ENCODE measurements at regions not wholly inside any gene's neighbourhood (a gene's known extent, or its start where the extent isn't known, plus 50 kb on each side); places are given as distances from the start of the nearest gene placed in this dataset.
"Not testable (repeated sequence)": the region's sequence is repeated elsewhere in the genome, so short reads cannot be mapped to it uniquely, and the experiment has no call there.

DNA sequence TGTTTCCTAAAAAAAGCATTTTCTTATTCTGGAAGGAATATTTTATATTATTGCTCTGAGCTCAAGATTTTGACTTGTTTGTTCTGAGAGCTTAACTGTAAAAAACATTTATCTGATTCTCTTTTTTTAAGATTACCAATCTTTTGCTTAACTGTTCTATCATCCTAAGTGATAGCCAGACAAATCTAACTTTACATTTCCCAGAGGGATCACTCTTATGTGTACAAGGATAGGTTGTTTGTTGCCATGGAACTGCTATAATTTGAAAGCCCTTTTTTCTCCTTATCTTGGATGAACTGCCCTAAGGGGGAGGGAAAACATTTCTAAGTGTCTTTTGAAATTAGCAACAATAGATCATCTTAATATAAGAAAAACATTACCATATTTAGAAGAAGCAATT lies 494.7 kb downstream of the TRAM1L1 start:
- intact Hi-C loops (cut with DNase I) = no loop called here
- DNase-seq (no peak), ATAC-seq (no peak)

DNA sequence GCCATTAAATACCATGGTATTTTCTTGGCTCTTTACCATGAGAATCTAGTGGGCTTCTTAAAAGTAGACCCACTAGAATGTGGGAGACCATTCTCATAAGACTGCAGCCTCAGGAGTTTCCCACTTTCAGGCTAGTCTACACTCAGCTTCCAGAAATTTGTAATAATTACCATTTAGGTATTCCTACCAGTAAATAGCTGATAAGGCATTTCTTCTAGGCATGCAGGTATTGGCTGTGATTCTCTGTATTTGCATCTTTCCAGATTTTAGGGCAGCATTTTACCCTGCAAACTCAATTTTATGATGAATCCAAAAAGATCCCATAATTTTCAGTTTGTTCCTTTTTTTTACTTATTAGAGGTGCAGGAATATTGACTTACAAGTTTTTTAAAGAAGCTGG lies 496.6 kb downstream of the TRAM1L1 start:
- intact Hi-C loops (cut with DNase I) = no loop called here
- ATAC-seq (no peak), DNase-seq (no peak)

DNA sequence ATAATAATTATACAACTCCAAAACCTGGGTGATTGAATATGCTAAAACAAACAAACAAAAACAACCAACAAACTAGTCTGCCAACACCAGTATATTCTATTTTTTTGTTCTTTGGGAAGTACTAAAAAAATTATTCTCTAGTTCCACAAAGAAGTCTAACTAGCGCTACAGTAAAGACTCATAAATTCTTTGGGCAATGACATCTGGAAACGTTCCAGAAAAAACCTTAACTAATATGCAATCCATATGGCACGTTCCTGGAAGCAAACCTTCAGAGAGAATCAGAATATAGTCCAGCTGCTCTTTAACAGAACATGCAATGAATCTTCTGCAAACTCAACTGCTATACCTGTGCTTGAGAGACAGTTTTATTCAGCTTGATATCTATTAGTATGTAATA lies 500.1 kb downstream of the TRAM1L1 start:
- no peak for ATAC-seq
- intact Hi-C loops (cut with DNase I) = no loop called here

DNA sequence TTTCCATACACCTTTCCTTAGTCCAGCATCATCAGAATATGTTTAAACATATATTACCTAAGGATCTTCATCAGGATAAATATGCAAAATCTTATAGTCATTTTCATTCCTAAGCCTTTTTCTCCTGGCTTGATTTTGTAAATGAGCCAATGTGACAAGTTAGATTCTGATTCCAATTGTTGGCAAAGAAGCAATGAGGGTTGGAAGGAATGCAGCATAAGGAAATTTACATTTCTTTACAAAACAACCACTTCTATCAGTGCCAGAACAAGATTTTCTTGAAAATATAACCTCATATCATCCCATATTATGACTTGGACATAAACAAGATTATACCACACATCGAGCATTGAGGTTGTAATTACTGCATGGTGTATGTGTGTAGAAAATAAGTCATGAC lies 508.1 kb downstream of the TRAM1L1 start:
- DNase-seq = no peak
- intact Hi-C loops (cut with DNase I) = no loop called here
- no peak for ATAC-seq

More for the DNA sequence above, 500.1 kb downstream of the TRAM1L1 start:
- no peak for DNase-seq

DNA sequence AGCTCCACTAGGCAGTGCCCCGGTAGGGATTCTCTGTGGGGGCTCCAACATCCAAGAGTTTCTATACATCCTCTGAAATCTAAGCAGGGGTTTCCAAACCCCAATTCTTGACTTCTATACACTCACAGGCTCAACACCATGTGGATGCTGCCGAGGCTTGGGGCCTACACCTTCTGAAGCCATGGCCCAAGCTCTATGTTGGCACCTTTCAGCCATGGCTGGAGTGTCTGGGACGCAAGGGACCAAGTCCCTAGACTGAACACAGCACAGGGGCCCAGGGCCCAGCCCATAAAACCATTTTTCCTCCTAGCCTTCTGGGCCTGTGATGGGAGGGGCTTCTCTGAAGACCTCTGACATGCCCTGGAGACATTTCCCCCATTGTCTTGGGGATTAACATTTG lies 511.8 kb downstream of the TRAM1L1 start:
- ATAC-seq (no peak), DNase-seq (no peak)
- intact Hi-C loops (cut with DNase I) = no loop called here

DNA sequence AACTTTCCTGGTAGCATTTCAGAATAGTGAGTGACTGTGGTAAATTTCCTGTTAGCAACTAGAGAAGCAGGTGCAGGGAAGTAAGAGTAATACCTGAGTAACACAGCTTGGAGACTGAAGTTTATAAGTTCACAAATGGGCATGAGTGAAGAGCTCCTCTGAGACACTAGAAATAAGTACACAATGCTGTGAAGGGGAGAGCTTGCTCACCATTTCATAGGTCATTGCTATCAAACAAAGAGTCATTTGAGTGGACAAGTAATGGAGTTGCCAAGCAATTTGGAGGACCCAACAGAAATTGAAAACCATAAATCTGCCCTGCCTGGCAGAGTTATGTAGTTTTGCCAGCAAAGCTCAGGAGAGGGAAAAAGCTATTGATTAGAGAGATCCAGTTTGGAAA lies 523.6 kb downstream of the TRAM1L1 start:
- ATAC-seq (no peak), DNase-seq (no peak)
- intact Hi-C loops (cut with DNase I) = no loop called here

DNA sequence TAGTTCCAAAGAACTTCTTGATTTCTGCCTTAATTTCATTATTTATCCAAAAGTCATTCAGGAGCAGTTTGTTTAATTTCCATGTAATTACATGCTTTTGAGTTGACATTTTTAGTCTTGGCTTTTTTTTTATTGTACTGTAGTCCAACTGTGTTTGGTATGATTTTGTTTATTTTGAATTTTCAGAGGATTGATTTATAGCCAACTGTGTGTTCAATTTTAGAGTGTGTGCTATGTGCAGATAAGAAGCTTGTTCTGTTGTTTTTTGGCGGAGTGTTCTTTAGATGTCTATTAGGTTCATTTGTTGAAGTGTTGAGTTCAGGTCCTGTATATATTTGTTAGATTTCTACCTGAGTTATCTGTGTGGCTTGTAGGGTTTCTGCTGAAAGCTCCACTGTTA lies 533.6 kb downstream of the TRAM1L1 start:
- ATAC-seq (no peak), DNase-seq (no peak)
- intact Hi-C loops (cut with DNase I) = no loop called here

DNA sequence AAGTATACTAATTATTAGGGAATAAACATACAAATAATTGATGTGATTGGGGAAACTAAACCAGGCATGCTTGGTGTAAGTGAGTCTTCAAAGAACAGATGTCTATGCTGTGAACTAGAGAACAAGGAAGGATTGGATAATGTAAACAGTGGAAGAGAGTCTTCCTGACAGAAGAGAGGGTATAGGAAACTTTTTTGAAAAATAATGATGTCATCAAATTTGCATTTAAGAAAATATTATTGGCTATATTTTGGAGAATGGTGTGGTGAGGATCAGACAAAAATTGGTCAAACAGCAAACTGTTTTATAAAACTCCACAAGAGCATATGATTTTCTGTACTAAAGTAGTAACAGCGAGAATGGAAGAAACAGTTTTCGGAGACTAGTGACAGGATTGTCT lies 537.7 kb downstream of the TRAM1L1 start:
- DNase-seq = no peak
- no peak for ATAC-seq
- intact Hi-C loops (cut with DNase I) = no loop called here

DNA sequence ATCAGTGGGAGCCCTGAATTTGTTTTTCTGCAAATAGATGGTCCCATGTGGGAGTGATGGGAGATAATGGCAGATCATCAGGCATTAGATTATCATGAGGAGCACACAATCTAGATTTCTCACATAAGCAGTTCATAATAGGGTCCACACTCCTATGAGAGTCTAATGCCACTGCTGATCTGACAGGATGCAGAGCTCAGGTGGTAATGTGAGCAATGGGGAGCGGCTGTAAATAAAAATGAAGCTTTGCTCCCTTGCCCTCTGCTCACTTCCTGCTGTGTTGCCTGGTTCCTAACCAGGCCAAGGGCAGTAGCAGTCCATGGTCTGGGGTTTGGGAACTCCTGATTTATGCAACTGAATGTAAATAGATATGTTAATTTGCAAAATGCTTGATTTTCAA lies 538.6 kb downstream of the TRAM1L1 start:
- DNase-seq = no peak
- ATAC-seq = no peak
- intact Hi-C loops (cut with DNase I) = no loop called here

DNA sequence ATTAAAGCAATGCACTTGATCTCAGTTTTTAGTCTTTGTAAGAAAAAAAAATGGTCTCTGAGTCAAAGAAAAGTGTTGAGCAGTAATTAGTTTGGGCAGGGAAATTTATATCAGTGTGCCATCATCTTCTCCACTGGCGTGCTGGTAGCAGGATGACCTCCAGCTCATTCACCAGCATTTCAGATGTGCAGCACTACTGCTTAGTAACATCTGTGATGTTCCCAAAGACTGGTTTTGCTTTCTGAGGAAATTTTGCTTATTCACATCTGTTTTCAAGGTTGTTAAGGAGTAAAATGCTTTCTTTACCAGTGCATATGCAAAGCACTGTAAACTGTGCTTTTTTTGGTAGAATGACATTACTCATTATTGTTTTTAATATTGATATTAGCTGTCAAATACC lies 540.4 kb downstream of the TRAM1L1 start:
- DNase-seq = no peak
- intact Hi-C loops (cut with DNase I) = no loop called here
- ATAC-seq = no peak

DNA sequence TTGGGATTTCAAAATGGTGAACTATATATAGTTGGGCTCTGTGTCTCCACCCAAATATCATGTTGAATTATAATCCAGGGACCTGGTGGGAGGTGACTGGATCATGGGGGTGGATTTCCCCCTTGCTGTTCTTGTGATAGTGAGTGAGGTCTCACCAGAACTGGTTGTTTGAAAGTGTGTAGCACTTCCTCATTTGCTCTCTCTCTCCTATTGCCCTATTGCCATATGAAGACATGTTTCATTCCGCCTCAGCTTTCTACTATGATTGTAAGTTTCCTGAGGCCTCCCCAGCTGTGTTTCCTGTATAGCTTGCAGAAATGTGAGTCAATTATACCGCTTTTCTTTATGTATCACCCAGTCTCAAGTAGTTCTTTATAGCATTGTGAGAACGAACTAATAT lies 545.6 kb downstream of the TRAM1L1 start:
- intact Hi-C loops (cut with DNase I) = no loop called here
- ATAC-seq (no peak), DNase-seq (no peak)

DNA sequence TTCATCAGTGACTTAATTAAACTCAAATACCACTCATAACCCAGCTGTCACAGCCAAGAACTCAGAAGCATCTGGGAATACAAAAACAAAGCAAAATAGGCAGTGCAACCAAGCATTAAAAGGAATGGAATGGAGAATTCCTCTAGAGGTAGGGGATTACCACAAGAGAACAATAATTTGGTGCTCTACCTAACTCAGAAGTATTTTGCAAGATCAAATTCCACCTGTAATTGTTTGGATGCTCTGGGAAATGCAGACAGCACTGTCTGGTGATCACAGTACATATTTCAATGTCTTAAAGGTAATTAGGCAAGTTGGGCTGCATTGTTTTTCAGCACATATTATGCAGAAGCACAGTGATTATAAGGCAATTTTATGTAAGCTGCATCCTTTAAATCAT lies 547.5 kb downstream of the TRAM1L1 start:
- no peak for ATAC-seq
- DNase-seq = no peak
- intact Hi-C loops (cut with DNase I) = no loop called here

DNA sequence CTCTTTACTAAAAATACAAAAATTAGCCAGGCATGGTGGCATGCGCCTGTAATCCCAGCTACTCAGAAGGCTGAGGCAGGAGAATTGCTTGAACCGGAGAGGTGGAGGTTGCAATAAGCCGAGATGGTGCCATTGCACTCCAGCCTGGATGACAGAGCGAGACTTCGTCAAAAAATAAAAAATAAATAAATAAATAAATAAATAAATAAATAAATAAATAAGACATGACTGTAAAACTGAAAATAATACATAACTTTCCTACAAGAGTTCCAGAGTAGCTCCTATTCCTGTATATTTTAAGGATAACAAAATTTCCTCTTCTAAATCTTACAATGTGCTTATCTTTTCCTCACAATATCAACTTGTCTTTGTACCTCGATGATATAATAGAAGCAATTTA lies 549.4 kb downstream of the TRAM1L1 start:
- intact Hi-C loops (cut with DNase I); DNase-seq; ATAC-seq: not testable (repeated sequence)

DNA sequence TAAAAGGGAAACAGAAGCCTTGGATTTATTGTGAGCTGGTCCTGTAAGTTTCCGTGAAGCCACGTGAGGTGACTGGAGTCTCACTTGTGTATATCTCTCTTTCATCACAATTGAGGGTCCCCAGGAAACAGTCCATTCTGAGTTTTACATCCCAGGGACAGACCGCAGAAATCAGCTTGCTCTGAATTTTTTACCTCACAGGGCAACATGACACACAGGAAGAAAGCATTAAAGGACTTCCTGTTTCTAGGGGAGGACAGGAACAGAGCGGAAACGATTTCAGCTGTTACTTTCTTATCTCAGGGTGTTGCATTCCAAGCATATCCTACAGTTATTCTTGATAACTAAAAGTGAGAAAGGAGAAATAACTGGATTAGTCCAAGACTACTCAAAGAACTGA lies 553.5 kb downstream of the TRAM1L1 start:
- intact Hi-C loops (cut with DNase I) = no loop called here
- ATAC-seq (no peak), DNase-seq (no peak)

DNA sequence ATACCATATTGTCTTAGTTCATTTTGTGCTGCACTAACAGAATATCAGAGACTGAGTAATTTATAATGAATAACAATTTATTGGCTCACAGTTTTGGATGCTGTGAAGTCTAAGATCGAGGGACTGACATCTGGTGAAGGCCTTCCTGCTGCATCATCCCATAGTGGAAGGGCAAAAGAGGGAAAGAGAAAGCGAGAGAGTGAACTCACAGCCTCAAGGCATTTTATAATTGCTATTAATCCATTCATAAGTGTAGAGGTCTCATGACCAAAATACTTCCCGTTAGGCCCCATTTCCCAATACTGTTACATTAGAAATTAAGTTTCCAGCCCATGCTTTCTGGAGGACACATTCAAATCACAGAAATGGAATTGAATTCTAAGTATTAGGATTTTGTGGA lies 554.4 kb downstream of the TRAM1L1 start:
- DNase-seq = no peak
- intact Hi-C loops (cut with DNase I) = no loop called here
- no peak for ATAC-seq

DNA sequence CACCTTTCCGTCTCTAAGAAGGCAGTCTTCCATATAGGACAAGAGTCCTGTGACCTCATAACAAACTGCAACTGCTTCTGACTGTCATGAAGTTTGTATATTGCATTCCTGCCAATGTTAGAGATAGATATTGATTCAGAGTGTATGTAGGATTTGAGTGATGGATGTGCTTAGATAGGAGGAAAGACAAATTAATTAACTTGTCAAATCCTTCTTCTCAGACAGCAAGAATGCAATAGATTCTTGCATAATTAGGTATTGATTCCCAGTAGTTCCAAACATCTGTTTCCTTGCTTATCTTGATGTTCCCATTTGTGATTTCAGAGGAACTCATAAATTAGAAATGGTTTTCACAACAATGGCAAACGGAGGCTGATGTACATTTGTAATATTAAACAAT lies 555.3 kb downstream of the TRAM1L1 start:
- no peak for DNase-seq
- no peak for ATAC-seq
- intact Hi-C loops (cut with DNase I) = no loop called here

DNA sequence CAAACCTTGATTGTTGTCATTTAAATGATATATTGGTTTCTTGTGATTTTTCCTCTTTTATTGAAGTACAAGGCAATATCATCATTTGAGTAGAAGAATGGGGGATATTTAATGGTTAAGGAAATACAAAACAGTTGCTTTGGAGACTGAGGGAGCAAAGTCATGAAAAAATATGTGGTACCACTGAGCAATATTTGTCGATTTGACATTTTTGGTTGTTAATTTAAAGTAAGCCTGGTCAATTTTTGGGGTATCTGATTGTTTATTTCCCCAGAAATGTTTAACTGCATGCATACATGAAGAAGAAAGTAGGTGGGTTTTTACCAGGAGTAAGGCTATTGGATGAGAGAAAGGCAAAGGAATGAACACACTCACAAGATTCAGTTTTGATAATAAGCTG lies 556.2 kb downstream of the TRAM1L1 start:
- intact Hi-C loops (cut with DNase I) = no loop called here
- ATAC-seq = no peak
- DNase-seq = no peak

DNA sequence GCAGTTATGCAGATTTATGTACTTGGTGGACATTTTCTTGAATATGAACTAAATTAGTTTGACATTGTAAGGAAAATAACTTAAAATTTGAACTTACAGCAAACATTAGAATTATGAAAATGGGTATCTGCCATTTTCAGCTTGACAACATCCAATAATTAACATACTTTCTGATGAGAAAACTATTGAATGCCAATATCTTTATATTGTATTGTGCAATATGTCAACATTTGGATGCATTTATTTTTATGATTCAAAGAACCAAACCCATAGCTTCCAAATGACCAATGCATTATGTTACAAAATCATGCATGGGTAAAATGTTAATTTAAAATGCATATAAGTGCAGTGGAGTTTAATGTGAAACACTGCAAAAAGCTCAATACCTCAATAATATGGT lies 562.5 kb downstream of the TRAM1L1 start:
- no peak for ATAC-seq
- DNase-seq = no peak
- intact Hi-C loops (cut with DNase I) = no loop called here

DNA sequence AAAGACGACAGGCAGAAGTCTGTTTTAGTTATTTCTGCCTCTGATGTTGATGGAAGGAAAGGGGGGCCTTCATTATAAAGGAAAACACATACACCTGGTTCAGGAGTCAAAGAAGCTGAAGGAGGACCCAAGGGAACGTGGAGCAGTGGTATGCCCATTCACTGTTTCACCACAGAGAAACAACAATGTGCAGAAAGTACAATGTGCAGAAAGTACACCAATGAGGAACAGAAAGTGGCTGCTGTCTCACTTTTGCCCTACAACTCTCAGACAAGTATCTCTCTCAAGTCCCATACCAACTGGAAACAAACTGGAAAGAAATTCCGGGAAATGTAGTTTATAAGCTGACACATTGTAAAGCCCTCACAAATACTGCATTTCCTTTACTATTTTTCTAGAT lies 564.5 kb downstream of the TRAM1L1 start:
- intact Hi-C loops (cut with DNase I) = no loop called here
- no peak for DNase-seq

DNA sequence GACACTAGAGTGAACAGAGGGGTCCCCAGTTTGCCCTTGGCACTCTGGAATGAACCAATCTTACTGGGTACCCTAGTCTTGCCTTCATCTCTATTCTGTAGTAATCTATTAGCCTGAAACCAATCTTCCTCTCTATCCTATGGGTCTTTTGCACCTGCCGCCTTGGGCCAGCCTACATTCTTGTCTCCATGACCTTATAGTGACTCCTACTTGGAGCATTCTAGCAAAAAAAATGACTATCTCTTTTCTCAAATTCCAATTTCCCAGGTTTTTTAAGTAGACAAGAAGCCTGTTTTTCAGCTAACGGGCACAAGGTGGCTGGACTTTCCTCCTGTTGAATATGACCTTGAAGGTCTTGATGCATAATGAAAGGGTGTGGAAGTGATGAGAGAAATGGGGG lies 568.7 kb downstream of the TRAM1L1 start:
- ATAC-seq = no peak
- no peak for DNase-seq
- intact Hi-C loops (cut with DNase I) = no loop called here

More for the DNA sequence above, 564.5 kb downstream of the TRAM1L1 start:
- no peak for ATAC-seq

DNA sequence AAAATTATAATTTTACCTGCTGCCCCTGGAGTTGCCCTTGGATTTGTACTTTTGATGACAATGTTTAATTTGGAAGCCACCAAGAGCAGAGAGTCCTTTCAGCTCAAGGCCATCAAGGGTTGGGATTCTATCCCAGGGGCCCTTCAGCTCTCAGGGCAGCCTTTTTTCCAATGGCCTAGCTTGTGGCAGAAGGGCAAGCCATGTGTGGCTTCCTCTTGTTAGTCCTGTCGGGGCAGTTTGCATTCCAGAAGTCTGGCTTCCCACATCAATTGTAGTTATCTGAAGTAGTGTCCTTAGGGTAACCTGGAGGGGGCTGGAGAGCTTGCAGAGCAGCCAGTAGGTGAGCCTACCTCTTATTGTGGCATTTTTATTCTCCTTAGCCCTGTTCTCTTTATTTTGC lies 569.4 kb downstream of the TRAM1L1 start:
- DNase-seq = no peak
- no peak for ATAC-seq
- intact Hi-C loops (cut with DNase I) = no loop called here

DNA sequence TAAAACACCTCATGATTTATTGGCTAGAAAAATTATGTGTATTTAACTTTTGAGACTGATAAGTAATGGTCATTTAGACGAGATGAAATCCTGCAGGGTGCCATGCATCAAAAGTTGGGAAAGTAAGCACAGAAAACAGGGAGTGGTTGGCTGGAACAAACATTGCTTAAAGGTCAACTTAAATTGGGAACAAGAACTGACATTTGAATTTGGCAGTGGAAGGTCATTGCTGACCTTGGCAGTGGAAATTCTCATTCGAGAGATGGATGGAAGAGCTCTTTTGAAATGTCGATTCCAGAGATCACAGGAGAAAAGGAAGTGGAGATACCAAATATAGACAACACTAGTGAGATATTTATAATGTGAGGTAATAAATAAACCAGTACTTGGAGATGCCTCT lies 572.8 kb downstream of the TRAM1L1 start:
- DNase-seq = no peak
- ATAC-seq = no peak
- intact Hi-C loops (cut with DNase I) = no loop called here

DNA sequence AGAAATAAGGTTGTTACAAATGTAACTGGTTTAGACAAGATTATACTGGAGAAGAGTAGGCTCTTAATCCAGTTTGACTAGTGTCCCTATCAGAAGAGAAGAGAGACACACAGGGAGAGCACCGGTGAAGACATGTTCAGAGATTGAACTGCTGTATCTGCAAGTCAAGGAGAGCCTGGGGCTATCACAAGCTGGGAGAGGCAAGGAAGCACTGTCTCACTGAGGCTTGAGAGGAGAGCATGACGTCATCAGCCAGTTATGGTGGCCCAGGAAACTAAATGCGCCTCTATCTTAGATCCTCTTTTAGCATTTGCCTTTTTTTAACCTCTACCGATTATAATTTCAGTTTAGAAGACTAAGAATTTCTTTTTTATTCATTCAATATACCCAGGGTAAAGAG lies 583.4 kb downstream of the TRAM1L1 start:
- intact Hi-C loops (cut with DNase I) = no loop called here
- no peak for ATAC-seq

More for the DNA sequence above, 583.4 kb downstream of the TRAM1L1 start:
- DNase-seq = no peak
